Brain microvascular endothelial cell (primary cell): ENCODE measurements at regions not wholly inside any gene's neighbourhood (a gene's known extent, or its start where the extent isn't known, plus 50 kb on each side); places are given as distances from the start of the nearest gene placed in this dataset.
"Not testable (repeated sequence)": the region's sequence is repeated elsewhere in the genome, so short reads cannot be mapped to it uniquely, and the experiment has no call there.

Source experiments
- DNase-seq: peaks from one replicate; pipeline ENCODE4 v3.0.0-alpha.2; 2020
- H3K27ac ChIP-seq: fragments of 250-450 bp; sonication (Bioruptor Pico); 2 replicates; pipeline ENCODE4 v1.5.1; 2020; ENCODE audit warnings: mild to moderate bottlenecking, moderate library complexity
- H3K27me3 ChIP-seq: fragments of 250-450 bp; sonication (Bioruptor Pico); replicated peaks from 2 replicates; pipeline ENCODE4 v1.5.1; 2020; ENCODE audit warnings: mild to moderate bottlenecking
- H3K36me3 ChIP-seq: fragments of 250-450 bp; sonication (Bioruptor Pico); replicated peaks from 2 replicates; pipeline ENCODE4 v1.5.1; 2020; ENCODE audit warnings: mild to moderate bottlenecking
- H3K4me3 ChIP-seq: 2 replicates; pipeline ENCODE4 v1.5.1; 2011; ENCODE audit warnings: low read depth, mild to moderate bottlenecking, control low read depth, low read length, moderate library complexity
- in situ Hi-C: cut with HindIII; loops from 2 replicates; pipeline ENCODE4 v1.10.0; 2017; ENCODE audit warnings: low sequenced_read_pairs, low pct_ligation_motif_present
- TF ChIP-seq, protein P1 (sequence below): IDR thresholded peaks from 2 replicates; pipeline ENCODE4 v1.5.1; 2011; ENCODE audit warnings: low read depth, mild to moderate bottlenecking, moderate library complexity, low read length, control low read depth, inconsistent platforms; ENCODE audit errors: missing control alignments

DNA sequence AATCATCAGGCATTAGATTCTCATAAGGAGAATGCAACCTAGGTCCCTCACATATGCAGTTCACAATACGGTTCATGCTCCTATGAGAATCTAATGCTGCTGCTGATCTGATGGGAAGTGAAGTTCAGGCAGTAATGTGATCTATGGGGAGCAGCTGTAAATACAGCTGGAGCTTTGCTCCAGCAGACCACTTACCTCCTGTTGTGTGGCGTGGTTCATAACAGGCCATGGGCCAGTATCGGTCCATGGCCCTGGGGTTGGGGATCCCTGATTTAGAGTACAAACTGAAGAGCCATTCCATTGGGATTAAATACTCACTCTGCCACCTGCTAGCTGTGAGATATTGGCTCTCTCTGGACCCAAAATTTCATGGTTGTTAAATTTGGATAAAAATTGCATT lies 244.6 kb upstream of the POGK start:
- no peak overlapping the region for H3K27ac ChIP-seq
- TF ChIP-seq, protein P1, sequence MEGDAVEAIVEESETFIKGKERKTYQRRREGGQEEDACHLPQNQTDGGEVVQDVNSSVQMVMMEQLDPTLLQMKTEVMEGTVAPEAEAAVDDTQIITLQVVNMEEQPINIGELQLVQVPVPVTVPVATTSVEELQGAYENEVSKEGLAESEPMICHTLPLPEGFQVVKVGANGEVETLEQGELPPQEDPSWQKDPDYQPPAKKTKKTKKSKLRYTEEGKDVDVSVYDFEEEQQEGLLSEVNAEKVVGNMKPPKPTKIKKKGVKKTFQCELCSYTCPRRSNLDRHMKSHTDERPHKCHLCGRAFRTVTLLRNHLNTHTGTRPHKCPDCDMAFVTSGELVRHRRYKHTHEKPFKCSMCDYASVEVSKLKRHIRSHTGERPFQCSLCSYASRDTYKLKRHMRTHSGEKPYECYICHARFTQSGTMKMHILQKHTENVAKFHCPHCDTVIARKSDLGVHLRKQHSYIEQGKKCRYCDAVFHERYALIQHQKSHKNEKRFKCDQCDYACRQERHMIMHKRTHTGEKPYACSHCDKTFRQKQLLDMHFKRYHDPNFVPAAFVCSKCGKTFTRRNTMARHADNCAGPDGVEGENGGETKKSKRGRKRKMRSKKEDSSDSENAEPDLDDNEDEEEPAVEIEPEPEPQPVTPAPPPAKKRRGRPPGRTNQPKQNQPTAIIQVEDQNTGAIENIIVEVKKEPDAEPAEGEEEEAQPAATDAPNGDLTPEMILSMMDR = no peak
- no peaks in the 10 kb centered on the region for H3K27me3 ChIP-seq
- in situ Hi-C loops = no loop called here
- H3K4me3 ChIP-seq = no peak overlapping the region
- no peaks in the 10 kb centered on the region for H3K36me3 ChIP-seq
- no peak for DNase-seq

DNA sequence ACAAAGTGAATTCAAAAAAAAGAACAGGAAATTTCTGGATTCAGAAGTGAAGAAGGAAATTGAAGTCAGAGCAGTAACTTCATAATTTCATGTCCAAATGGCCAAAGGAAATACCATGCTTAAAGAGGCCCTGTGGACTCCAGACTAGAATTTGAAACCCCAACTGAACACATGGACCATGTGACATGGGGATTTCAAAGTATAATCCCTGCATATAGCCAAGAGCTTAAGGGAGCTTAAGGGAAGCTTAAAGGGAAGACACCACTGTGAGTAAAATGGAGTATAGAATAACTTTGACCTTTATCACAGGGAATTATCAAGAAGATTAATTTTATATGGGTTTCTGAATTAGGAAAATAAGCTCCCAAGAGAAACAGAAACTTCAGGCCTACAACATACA lies 241.8 kb upstream of the POGK start:
- in situ Hi-C loops = no loop called here
- Histone ChIP-seq H3K27ac (no peak overlapping the region), H3K27me3 (no peaks in the 10 kb centered on the region), H3K4me3 (no peak overlapping the region), H3K36me3 (no peaks in the 10 kb centered on the region)
- DNase-seq = no peak
- TF ChIP-seq, protein P1 = no peak

DNA sequence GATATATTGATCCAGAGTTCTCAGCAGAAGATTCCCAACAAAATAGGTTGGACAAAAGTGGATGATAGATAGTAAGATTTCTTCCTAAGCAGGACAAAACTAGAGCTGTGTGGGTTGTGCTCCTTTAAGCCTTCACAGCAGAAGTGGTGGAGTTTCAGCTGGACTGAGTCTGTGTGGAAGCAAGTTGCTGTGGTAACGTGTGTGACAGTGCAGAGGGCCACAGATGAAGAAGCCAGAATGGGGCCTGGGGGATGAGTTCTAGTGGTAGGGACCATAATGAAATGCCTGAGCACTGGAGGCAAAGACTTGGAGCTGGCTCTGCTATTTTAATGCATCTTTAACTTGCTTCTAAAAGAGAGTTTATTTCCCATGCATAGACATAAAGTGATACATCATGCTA lies 238.7 kb upstream of the POGK start:
- H3K36me3 ChIP-seq = no peaks in the 10 kb centered on the region
- in situ Hi-C loops = no loop called here
- TF ChIP-seq, protein P1 = no peak
- no peak overlapping the region for H3K4me3 ChIP-seq
- no peak for DNase-seq
- H3K27me3 ChIP-seq = no peaks in the 10 kb centered on the region
- H3K27ac ChIP-seq = no peak overlapping the region

DNA sequence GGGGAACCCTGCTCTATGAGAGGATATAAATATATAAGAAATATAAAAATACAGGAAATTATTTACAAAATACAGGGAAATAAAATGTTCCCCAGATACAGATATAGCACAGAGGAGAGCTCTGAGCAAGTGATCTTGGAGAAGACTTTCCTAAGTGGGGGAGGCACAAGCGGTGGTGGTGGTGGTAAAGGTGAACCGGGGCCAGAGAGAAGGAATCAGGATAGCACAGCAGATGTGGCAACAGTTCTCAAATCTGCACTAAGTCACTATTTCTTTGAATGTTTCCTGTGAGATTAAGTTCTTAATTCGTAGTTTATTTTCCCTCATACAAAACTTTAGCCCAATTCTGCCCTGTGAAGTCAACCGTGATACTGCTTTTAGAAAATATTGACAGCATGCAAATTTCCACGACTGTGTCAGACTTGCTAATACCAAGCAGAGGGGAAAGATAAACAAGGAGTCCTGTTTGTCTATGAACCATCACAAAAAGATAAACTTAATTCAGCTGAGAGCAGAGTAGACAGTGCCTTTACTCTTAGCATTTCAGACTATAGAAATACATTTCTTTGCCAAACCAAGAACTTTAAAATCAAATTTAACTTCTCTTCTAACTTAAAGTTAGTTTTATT lies 237.5 kb upstream of the POGK start:
- H3K27me3 ChIP-seq = no peaks in the 10 kb centered on the region
- in situ Hi-C loops = no loop called here
- DNase-seq = no peak
- H3K27ac ChIP-seq = no peak overlapping the region
- no peaks in the 10 kb centered on the region for H3K36me3 ChIP-seq
- no peak overlapping the region for H3K4me3 ChIP-seq
- TF ChIP-seq, protein P1 = no peak

DNA sequence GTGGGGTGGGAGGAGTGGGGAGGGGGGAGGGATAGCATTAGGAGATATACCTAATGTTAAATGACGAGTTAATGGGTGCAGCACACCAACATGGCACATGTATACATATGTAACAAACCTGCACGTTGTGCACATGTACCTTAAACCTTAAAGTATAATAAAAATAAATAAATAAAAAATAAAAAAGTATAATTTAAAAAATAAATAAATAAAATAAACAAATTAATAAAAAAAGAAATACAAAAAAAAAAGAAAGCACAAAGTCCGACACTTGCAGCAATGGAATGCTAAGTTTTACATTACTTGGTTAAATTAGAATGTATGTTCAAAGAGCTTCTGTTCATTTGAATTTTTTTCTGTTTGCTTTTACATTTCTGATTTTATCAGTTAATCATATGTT lies 236.5 kb upstream of the POGK start:
- H3K27ac ChIP-seq, in situ Hi-C loops, H3K4me3 ChIP-seq, DNase-seq, H3K36me3 ChIP-seq, H3K27me3 ChIP-seq: not testable (repeated sequence)

DNA sequence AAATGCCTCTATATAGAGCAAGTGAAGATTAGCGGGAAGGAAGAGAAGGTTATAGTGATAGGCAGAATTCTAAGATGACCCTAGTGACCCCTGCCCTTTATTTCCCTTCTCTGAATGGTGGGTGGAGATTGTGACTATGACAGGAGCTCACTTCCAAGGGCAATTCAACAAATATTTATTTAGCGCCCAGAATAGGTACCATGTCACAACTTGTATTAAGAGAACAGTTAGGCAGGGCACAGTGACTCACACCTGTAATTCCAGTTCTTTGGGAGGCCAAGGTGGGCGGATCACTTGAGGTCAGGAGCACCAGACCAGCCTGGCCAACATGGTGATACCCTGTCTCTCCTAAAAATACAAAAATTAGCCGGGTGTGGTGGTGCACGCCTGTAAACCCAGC lies 236.0 kb upstream of the POGK start:
- Histone ChIP-seq H3K36me3 (no peaks in the 10 kb centered on the region), H3K27ac (no peak overlapping the region), H3K27me3 (no peaks in the 10 kb centered on the region), H3K4me3 (no peak overlapping the region)
- TF ChIP-seq, protein P1 = no peak
- in situ Hi-C loops = no loop called here
- no peak for DNase-seq
